ENCODE measurements at regions not wholly inside any gene's neighbourhood (a gene's known extent, or its start where the extent isn't known, plus 50 kb on each side); places are given as distances from the start of the nearest gene placed in this dataset.
"Not testable (repeated sequence)": the region's sequence is repeated elsewhere in the genome, so short reads cannot be mapped to it uniquely, and the experiment has no call there.

GRCh38 chr6:163768905-163769304 lies 354.4 kb downstream of the QKI start:
- no peak for DNase-seq (ENCODE audit: low read depth)

- no peak for DNase-seq (ENCODE audit: low read depth)
These were observed 352.4 kb downstream of the QKI start for GRCh38 chr6:163766936-163767335.

DNA sequence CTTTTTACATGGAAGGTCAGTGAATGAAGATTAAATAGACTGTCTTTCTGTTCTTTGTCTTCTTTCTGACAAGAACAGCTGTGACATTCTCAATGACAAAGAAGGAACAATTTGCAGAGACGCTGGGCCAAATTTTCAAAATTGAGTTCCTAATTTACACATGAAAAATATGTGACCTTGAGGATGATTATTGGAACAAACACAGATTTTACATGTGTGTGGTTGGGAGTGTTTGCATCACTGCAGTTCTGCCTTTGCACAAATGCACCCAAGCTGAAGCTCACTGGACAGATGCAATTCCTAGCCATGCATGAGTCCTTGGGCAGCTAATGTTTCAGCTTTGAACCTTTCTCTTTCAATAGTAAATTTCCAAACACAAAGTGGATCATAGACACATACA lies 350.8 kb downstream of the QKI start:
- DNase-seq (ENCODE audit: low read depth): no peak

- no peak for DNase-seq (ENCODE audit: low read depth)
These were observed 350.0 kb downstream of the QKI start for GRCh38 chr6:163764565-163764964.

GRCh38 chr6:163761481-163761880 lies 347.0 kb downstream of the QKI start:
- no peak for DNase-seq (ENCODE audit: low read depth)

GRCh38 chr6:163760860-163761259 lies 346.3 kb downstream of the QKI start:
- DNase-seq (ENCODE audit: low read depth): no peak

DNA sequence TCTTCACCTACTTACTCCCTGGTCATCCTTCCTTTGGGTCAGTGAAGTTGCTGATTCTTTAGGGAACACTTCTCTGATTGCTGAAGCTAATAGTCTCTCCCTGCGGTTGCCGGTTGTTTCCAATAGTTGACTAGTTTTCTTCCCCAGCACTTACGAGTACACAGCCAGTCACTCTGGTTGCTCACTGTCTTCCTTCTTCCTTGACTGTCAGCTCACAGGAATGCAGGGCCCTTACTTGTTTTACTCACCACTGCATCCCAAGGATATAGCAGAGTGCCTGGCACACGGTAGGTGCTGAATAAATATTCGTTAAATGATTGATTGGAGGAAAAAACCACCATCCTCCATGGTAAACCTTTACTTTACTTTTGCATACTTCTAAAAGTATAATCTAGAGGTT lies 345.0 kb downstream of the QKI start:
- no peak for DNase-seq (ENCODE audit: low read depth)

GRCh38 chr6:163757520-163757919 lies 343.0 kb downstream of the QKI start:
- DNase-seq (ENCODE audit: low read depth): no peak

DNA sequence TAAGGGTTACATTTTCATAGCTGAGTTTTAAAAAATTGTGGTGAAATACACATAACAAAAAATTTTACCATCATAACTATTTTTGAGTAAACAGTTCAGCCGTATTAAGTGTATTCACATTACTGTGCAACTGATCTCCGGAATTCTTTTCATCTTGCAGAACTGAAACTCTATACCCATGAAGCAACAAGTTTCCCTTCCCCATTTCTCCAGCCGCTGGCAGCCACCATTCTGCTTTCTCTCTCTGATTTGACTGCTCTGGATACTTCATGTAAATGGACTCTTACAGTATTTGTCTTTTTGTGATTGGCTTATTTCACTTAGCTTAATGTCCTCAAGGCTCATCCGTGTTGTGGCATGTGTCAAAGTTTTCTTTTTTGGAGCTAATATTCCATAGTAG lies 341.6 kb downstream of the QKI start:
- DNase-seq (ENCODE audit: low read depth): no peak

GRCh38 chr6:163754866-163755265 lies 340.3 kb downstream of the QKI start:
- DNase-seq (ENCODE audit: low read depth): no peak

DNA sequence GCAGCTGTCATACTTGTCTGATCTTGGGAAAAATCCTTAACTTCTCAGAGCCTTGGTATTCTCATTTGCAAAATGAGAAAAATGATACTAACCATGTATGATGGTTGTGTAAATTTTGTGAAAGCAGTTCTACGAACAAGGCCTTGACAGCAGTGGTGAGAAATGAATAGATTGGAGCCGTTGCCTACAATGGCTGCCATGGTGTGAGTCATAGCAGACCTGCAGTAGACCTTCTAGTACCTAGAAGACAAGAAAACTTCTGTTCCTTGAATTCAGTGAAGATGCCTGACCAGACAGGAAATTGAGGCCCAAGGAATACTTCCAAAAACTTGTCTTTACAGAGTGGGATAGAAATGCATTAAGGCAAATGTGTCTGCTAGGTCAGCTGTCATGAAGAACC lies 338.9 kb downstream of the QKI start:
- no peak for DNase-seq (ENCODE audit: low read depth)

DNA sequence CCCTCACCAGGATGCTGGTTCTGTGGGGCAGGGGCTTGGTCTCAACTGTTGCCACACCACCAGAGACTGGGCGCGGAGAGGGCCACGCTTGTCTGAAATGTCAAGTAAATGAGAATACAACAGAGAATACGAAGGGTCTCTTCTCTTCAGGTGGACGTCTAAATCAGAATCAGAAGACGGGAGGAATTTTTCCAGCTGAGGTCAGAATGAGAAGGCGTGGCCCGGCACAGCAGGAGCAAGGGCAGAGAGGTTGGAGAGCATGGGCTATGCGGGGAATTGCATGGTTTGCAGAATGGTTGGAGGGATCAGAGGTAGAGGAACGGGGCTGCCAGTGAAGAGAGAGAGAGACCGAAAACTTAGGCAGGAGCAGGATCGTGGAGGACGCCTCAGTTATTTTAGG lies 337.9 kb downstream of the QKI start:
- DNase-seq (ENCODE audit: low read depth): no peak

DNA sequence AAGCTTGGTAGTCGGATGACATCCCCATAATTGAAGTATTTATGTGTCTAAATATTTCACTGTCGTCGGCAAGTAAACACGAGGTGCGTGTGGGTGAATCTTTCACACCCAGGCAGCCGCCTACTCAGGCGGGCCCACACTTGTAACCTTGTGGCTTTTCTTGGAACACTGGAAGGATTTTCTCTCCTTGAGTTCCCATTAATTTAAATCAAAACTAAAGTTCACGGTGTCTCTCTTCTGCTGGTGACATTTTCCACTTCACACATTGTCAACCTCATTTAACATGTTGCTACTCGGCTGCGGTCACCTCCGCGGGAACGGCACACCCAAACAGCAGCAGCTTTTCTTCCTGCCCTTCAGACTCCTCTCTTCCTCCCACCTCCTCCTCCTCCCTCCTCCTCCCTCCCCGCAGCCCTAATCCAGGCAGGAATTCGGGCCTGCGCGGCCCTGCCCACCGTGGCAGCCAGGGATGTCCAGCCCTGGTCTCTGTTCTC lies 336.6 kb downstream of the QKI start:
- DNase-seq (ENCODE audit: low read depth): no peak

GRCh38 chr6:163750431-163751031 lies 336.0 kb downstream of the QKI start:
- no peak for DNase-seq (ENCODE audit: low read depth)

DNA sequence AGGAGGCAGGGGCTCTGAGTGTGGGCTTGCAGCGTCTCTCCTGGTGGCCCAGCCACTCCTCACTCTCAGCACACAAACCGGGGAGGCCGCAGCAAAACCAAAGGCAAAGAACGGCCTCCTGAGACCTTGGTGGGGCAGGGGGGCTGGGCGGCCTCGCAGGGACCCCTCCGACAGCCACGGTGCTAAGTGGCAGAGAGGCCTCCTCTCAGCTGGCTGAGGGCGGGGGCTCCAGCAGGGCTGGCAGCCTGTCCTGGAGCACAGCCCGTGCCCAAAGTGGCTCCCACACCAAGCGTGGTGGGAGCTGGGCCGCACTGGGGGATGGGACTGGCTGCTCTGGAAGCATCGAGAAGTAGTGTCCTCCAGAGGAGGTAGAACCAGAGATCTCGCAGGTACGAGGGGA lies 334.4 kb downstream of the QKI start:
- no peak for DNase-seq (ENCODE audit: low read depth)

- no peak for DNase-seq (ENCODE audit: low read depth)
These were observed 333.5 kb downstream of the QKI start for GRCh38 chr6:163748036-163748435.

GRCh38 chr6:163747058-163747457 lies 332.5 kb downstream of the QKI start:
- DNase-seq (ENCODE audit: low read depth): not testable (repeated sequence)

GRCh38 chr6:163745536-163746400 lies 331.2 kb downstream of the QKI start:
- DNase-seq (ENCODE audit: low read depth): no peak

GRCh38 chr6:163744256-163744925 lies 329.9 kb downstream of the QKI start:
- no peak for DNase-seq (ENCODE audit: low read depth)

- no peak for DNase-seq (ENCODE audit: low read depth)
These were observed 329.3 kb downstream of the QKI start for GRCh38 chr6:163743796-163744195.

GRCh38 chr6:163741743-163742363 lies 327.3 kb downstream of the QKI start:
- no peak for DNase-seq (ENCODE audit: low read depth)

DNA sequence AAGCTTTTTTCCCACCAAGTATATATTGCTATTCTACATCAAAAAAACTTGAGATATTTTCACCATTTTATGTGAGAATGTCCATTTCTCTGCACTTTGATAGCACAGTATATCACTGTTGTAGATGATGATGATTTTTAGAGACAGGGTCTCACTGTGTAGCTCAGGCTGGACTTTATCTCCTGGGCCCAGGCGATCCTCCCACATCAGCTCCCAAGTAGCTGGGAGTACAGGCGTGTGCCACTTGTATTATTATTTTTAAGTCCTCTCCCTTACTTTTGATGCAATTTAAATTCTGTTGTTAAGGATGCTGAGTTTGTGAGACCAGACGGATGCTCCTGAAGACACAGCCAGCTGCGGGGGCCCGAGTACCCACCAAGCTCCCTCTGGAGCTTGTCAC lies 326.8 kb downstream of the QKI start:
- DNase-seq (ENCODE audit: low read depth): no peak

DNA sequence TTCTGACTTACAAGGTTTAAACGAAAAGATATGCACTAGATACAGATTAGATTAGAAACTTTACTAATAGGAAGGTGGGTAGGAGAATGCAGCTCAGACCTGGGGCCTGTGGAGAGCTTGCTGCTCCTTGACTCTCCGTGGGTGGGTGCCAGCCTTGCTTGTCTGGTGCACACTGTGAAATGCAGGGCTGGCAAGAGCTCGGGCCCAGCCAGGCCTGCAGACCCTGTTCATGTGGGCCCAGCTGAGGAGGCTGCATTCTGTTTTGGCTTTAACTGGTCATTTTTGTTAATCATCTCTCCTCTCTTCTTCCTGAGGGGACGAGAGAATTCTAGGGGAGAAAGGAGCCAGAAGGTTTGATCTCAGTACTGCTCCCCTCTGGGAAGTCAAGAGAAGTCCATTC lies 325.4 kb downstream of the QKI start:
- DNase-seq (ENCODE audit: low read depth): no peak

Measured in activated T-cell treated with anti-CD3 and anti-CD28 coated beads for 24 hours (primary cell).